Heart left ventricle (tissue), 16 donors: ENCODE measurements at regions not wholly inside any gene's neighbourhood (a gene's known extent, or its start where the extent isn't known, plus 50 kb on each side); places are given as distances from the start of the nearest gene placed in this dataset.

Experiments
- ATAC-seq, 4 donors: fragments of 200-7000 bp; cut with Tn5 transposase; one replicate each; pipeline ENCODE4 v1.9.1; 2020 to 2022; ENCODE audit warnings: moderate library complexity in 4 of 4, mild to moderate bottlenecking in 3 of 4, moderate number of reproducible peaks in 1 of 4
- DNase-seq, 5 donors: peaks; one replicate each; pipeline ENCODE4 v3.0.0-alpha.2; 2020
- H3K27ac ChIP-seq, 12 donors: fragments of 200-600 bp; sonication (generic) in 4 of 12; one replicate each; pipeline versions ENCODE4 v1.5.0 to v1.8.0; 2016 to 2022; ENCODE audit warnings: mild to moderate bottlenecking in 2 of 12
- H3K27me3 ChIP-seq, 9 donors: fragments of 200-600 bp; sonication (generic) in 2 of 9; one replicate each; pipeline versions ENCODE4 v1.5.1 to v1.8.0; 2016 to 2022; ENCODE audit warnings: mild to moderate bottlenecking in 3 of 9
- H3K36me3 ChIP-seq, 9 donors: fragments of 200-600 bp; sonication (generic) in 2 of 9; one replicate each; pipeline versions ENCODE4 v1.5.0 to v1.8.0; 2018 to 2022; ENCODE audit warnings: mild to moderate bottlenecking in 2 of 9
- H3K4me1 ChIP-seq, 12 donors: fragments of 200-600 bp; sonication (generic) in 4 of 12; one replicate each; pipeline versions ENCODE4 v1.5.0 to v1.8.0; 2016 to 2022; ENCODE audit warnings: mild to moderate bottlenecking in 3 of 12
- H3K4me3 ChIP-seq, 12 donors: fragments of 200-600 bp; sonication (generic) in 4 of 12; one replicate each; pipeline versions ENCODE4 v1.5.0 to v1.8.0; 2017 to 2022; ENCODE audit warnings: mild to moderate bottlenecking in 9 of 12, moderate library complexity in 4 of 12
- H3K9me3 ChIP-seq, 12 donors: fragments of 200-600 bp; sonication (generic) in 4 of 12; one replicate each; pipeline versions ENCODE4 v1.5.0 to v1.8.0; 2016 to 2022; ENCODE audit warnings: mild to moderate bottlenecking in 1 of 12
- POLR2A ChIP-seq, 2 donors: fragments of 450-650 bp; IDR thresholded peaks; one replicate each; pipeline ENCODE4 v1.6.1; 2017; ENCODE audit warnings: antibody characterized with exemption in 2 of 2, mild to moderate bottlenecking in 2 of 2, moderate library complexity in 2 of 2
- WGBS, 4 donors: extraction: QIAGEN DNeasy Blood & Tissue Kit in 2 of 4; methylation state at CpG; one replicate each; pipeline versions ENCODE4 v1.1.5 to v1.1.7; 2013 to 2018; 5-methylcytosine and 5-hydroxymethylcytosine counted together
- intact Hi-C, 10 donors: fragments of 100-400 bp; cut with DNase I; formaldehyde crosslinking; loops; one replicate each; pipeline versions ENCODE4 v1.11.1 to v1.14.2; 2022
- TF ChIP-seq, protein P1 (sequence below), 12 donors: fragments of 200-600 bp; sonication (generic) in 4 of 12; IDR thresholded peaks; one replicate each; pipeline versions ENCODE4 v1.5.0 to v1.8.0; 2018 to 2022; ENCODE audit warnings: antibody characterized with exemption in 12 of 12, mild to moderate bottlenecking in 5 of 12
- donor health status: ischemic (EF 13 %, LVEDD 7.1; RV severe dilation, severe dysfunction).
- donor health status: healthy with polysubstance abuse.
- donor health status: DM: no; HTN: yes; CAD: no.
- donor health status: DM: no; HTN: no; CAD: no.
- donor health status: ischemic (EF 25% LVEDD 6.9; RV normal size, moderate dysfunction).
- donor health status: ischemic (EF 25% LVEDD 5.7; RV mildly dilated, moderate dysfunction).
- donor health status: healthy.
- donor health status: DM: yes; HTN: yes; CAD: no.
- donor health status: ischemic (EF 35%, LVEDD 5.7; RV mildly dilated, moderate dysfunction).
- donor health status: nonischemic (EF 11% LVEDD 7.7; RV severe dilation, severe dysfunction).
- donor health status: DM: yes; HTN: yes; CAD: no.
- donor health status: PGD.
- donor health status: ischemic (EF 29% LVEDD 5.4; RV normal size, mild dysfunction).
- donor health status: nonischemic (EF 23%, LVEDD 6.1; RV moderate dilation, normal function).

DNA sequence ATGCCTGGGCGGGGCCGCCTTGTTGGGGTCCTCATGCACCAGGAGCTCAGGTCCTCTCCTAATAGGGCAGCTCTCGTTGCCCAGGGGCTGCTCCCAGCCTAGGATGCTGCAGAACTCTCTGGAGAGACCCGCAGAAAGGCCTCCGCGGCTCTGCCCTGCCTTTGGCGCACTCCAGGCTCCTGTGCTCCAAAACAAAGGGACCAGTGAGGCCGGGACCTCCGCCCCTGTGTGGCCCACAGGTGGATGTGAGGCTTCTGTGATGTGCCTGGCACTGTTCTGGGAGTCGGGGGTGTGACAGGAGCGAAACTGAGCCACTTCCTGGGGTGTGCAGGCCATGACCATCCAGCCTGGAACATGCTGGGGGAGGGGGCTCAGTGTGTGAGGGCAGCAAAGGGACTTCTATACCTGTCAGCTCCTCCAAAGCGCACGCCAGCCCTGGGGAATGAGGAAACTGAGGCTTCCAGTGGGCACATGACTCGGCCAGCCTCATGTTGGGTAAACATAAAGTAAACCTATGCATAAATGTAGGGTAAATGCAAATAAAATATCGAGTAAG lies 153.2 kb downstream of the IRF8 start:
- no peak overlapping the region for H3K27ac ChIP-seq
- DNase-seq (no peak), ATAC-seq (no peak)
- peaks cover 0 to 55% (median 27%) of the 10 kb centered on the region in 9 donors for H3K27me3 ChIP-seq
- H3K36me3 ChIP-seq: no peaks in the 10 kb centered on the region
- 85 to 98% (median 90%) methylated on average over 6 to 15 of the region's 15 CpGs for WGBS, 4 donors
- TF ChIP-seq POLR2A (IDR thresholded peaks at IDR 0.05): no peak
- TF ChIP-seq, protein P1, sequence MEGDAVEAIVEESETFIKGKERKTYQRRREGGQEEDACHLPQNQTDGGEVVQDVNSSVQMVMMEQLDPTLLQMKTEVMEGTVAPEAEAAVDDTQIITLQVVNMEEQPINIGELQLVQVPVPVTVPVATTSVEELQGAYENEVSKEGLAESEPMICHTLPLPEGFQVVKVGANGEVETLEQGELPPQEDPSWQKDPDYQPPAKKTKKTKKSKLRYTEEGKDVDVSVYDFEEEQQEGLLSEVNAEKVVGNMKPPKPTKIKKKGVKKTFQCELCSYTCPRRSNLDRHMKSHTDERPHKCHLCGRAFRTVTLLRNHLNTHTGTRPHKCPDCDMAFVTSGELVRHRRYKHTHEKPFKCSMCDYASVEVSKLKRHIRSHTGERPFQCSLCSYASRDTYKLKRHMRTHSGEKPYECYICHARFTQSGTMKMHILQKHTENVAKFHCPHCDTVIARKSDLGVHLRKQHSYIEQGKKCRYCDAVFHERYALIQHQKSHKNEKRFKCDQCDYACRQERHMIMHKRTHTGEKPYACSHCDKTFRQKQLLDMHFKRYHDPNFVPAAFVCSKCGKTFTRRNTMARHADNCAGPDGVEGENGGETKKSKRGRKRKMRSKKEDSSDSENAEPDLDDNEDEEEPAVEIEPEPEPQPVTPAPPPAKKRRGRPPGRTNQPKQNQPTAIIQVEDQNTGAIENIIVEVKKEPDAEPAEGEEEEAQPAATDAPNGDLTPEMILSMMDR (IDR thresholded peaks at IDR 0.05): no peak
- H3K4me3 ChIP-seq: no peak overlapping the region
- H3K4me1 ChIP-seq: no peaks in the 10 kb centered on the region
- intact Hi-C loops: no loop called here
- H3K9me3 ChIP-seq: no peaks in the 10 kb centered on the region

DNA sequence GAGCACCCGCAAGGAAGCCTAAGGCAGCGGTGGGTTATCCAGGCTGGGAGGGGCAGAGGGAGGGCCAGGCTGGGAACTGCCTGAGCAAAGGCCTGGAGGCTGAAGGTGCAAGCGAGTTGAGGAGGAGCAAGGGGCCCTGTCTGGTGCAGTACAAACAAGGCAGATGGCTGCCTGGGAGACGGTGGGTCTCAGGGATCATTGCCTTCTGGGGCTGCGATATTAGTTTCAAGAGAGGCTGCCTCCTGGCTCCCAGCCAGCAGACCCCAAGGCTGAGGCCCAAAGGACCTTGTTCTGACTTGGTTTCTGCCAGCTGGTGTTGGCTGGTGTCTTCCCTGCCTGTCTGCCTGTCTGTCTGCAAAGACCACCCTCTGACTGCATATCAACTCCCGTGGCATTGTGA lies 154.0 kb downstream of the IRF8 start:
- DNase-seq: no peak

DNA sequence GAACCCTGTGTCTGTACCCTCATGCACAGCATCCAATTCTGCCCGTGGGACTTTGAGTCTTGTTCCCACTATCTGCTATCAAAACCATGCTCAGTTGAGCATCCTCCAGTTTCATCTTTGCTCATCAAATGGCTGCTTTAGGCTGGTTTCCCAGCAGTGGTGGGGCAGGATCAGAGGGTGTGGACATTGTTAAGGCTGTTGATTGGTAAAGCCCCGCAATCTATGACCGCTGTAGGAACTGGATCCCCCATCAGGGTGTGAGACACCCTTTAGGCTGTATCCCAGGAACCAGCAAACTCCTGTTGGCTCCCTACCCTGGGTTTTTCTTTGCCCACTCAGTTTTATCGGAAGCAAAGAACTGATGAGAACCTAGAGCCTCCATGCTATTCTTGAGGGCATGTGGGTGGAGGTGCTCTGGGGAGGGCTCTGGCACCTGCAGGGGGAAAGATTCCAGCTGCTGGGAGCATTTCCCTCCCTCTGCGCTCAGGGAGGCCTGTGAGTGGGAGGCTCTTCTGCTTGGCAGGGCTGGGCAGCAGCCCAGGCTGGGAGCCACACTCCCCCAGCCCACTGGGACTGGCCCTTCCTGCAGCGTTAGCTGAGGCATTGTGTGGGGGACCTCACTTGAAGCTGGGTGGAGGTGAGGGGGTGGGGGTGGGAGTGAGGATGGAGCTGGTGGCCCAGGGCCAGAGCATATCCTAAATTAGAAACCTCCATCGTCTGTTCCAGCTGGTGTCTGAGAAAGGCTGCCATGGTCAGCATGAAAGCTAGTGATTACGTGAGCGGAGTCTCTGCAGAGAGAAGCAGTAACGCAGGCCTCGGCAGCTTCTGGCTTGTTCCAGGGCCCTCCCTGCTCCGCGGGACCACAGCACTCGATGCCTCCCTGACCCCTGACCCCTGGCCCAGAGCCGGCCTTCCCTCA lies 160.6 kb downstream of the IRF8 start:
- H3K9me3 ChIP-seq: no peaks in the 10 kb centered on the region
- H3K27ac ChIP-seq: peak overlapping the region in 10 of 12 donors; percentile 13 to 82 (median 70)
- peaks cover 0 to 36% (median 16%) of the 10 kb centered on the region in 12 donors for H3K4me1 ChIP-seq
- no peak overlapping the region for H3K4me3 ChIP-seq
- intact Hi-C loops: no loop called here
- peaks cover 0 to 5% (median 0%) of the 10 kb centered on the region in 9 donors for H3K27me3 ChIP-seq
- peak; percentile 77 to 86 (median 85) for DNase-seq
- 18 to 27% (median 25%) methylated on average over 12 to 15 of the region's 15 CpGs for WGBS, 4 donors
- no peaks in the 10 kb centered on the region for H3K36me3 ChIP-seq
- ATAC-seq: peak; percentile 84 to 94 (median 89)
- TF ChIP-seq, protein P1 (IDR thresholded peaks at IDR 0.05): no peak
- no peak for TF ChIP-seq POLR2A (IDR thresholded peaks at IDR 0.05)

More for the DNA sequence above, 154.0 kb downstream of the IRF8 start:
- H3K9me3 ChIP-seq: no peaks in the 10 kb centered on the region
- no peaks in the 10 kb centered on the region for H3K4me1 ChIP-seq
- H3K4me3 ChIP-seq: no peak overlapping the region
- no peak for ATAC-seq
- TF ChIP-seq POLR2A (IDR thresholded peaks at IDR 0.05): no peak
- TF ChIP-seq, protein P1 (IDR thresholded peaks at IDR 0.05): no peak
- no peak overlapping the region for H3K27ac ChIP-seq
- no peaks in the 10 kb centered on the region for H3K36me3 ChIP-seq
- intact Hi-C loops: no loop called here
- H3K27me3 ChIP-seq: peaks cover 0 to 48% (median 20%) of the 10 kb centered on the region in 9 donors
- WGBS, 4 donors: 91 to 96% (median 93%) methylated on average over 4 to 6 of the region's 6 CpGs
